NCI-H2107 treated with DMSO at 0.1 percent for 48 hours (cell line): ENCODE measurements at regions not wholly inside any gene's neighbourhood (a gene's known extent, or its start where the extent isn't known, plus 50 kb on each side); places are given as distances from the start of the nearest gene placed in this dataset.
A peak's percentile ranks its signal among the peaks of the same experiment; 100 is the strongest.
"Not testable (repeated sequence)": the region's sequence is repeated elsewhere in the genome, so short reads cannot be mapped to it uniquely, and the experiment has no call there.

ENCODE experiments used
- DNase-seq: peaks from one replicate; lab custom pipeline; 2025; ENCODE audit not compliant: unreplicated experiment; lab: John Stamatoyannopoulos, UW

GRCh38 chr12:25788707-25789442, 169.6 kb upstream of the RASSF8 start:
- DNase-seq = no peak

- no peak for DNase-seq
These were observed 168.9 kb upstream of the RASSF8 start for GRCh38 chr12:25789541-25789944.

GRCh38 chr12:25792031-25792430, 166.5 kb upstream of the RASSF8 start:
- DNase-seq = no peak

DNA sequence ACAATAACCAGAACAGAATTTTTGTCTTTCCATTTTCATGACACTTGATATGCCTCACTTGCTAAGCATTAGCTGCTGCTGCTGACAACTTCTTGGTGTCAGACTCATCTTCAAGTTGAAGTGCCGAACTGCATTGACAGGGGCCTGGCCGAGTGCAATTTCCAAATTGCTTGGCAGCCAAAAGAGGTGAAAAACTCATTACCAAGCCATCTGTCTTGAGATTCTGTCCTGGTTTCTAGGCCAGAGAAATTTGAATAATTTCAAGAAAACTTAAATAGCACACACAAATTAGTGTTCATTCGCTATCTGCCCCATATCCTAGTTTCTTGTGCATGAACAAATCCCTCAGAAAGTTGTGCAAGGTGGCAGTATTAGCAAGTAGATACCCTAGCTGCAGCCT, 165.3 kb upstream of the RASSF8 start:
- DNase-seq = no peak

DNA sequence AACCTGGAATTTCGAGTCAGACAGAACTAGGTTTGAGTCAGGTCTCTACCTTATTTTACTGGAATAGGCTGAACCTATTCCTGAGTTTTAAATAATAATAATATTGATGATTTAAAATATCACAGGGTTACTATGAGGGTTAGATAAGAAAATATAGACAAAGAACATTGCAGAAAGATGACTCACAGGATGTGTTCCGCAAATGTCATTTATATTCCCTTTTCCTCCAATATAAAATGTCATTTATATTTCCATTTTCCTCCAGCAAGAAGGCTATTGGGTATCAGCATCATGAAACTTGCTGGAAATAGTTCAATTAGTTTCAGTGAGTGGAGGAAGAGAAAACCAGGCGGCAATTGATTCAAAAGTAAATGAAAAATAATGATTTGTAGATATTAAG, 163.9 kb upstream of the RASSF8 start:
- no peak for DNase-seq

GRCh38 chr12:25796523-25797000, 161.9 kb upstream of the RASSF8 start:
- DNase-seq = peak; percentile 9

- no peak for DNase-seq
These were observed 161.1 kb upstream of the RASSF8 start for GRCh38 chr12:25797386-25797785.

GRCh38 chr12:25797949-25798348, 160.5 kb upstream of the RASSF8 start:
- DNase-seq = no peak

DNA sequence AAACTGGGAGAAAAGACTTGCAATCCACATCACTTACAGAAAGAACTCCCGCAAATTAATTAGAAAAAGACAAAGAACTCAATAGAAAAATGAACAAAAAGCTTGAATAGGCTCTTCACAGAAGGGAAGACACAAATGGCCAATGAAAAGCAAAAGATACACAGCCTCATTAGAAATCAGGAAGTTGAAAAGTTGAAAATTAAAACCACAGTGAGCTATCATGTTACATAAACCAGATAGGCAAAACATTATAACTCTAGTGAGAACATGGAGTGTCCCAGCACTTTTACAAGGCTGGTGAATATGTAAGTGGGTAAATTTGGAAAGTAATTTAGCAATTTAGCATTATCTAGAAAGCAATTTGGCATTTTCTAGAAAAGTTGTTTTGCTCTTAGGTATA, 158.4 kb upstream of the RASSF8 start:
- no peak for DNase-seq

DNA sequence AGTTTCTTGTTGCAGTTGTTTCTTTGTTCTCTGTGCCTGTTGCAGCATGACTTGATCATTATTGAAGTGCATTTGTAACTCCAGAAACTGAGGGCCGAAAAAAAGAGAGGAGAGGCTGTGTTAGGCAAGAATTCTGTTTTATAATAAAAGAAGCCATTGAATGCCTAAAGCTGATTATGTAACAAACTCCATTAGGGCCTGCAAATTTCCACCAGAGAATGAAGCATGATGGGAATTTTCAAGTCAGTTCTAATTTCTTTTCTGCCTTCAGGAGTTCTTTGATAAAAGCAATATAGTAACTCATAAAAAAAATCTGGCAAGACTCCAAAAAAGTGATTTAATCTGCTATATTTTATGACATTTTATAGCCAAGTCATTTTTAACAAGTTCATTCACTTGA, 156.7 kb upstream of the RASSF8 start:
- no peak for DNase-seq

DNA sequence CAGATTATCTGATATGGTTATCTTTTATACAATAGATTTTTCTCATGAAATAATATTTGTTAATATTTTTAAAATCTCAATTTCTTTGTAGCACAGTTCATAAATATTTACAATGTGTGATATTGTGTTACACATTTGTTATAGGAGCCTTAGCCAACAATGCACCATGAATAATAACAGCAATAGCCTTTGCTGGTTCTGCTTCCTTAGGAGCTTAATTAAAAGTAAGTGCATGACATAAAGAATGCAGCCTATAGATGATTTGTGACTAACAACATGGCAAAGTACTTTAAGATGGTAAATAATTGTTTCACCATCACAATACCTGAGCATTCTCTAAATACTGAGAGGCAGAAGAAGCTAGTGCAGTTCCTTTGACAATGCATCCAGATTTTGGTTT, 156.3 kb upstream of the RASSF8 start:
- no peak for DNase-seq

GRCh38 chr12:25803029-25803664, 155.3 kb upstream of the RASSF8 start:
- DNase-seq = not testable (repeated sequence)

DNA sequence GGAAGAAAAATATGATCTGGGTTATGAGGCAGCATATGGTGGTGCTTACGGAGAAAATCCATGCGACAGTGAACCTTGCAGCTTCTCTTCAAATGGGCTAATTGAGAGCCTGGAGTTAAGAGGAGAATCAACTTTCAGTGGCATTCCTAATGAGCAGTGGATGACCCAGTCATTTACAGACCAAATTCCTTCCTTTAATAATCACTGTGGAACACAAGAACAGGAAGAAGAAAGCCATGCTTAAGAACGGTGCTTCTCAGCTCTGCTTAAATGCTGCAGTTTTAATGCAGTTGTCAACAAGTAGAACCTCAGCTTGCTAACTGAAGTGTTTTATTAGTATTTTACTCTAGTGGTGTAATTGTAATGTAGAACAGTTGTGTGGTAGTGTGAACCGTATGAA, 154.2 kb upstream of the RASSF8 start:
- not testable (repeated sequence) for DNase-seq

DNA sequence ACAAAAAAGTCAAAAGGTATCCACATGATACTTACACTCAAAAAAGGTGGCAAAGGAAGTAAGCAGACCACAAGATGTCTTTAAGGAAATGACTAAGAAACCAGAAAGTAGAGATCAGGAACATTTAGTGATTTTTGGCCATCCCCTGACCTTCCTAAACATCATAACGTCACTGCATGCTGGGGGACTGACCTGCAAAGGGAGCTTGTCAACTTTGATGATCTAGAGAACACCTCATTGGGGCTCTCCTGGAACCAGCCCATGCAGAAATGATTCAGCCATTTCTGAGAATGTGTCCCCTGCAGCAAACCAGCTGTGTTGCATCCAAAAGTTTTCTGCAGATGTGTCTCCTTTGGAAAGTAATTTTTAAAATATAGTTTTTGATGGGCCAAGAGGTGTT, 152.2 kb upstream of the RASSF8 start:
- DNase-seq = no peak

GRCh38 chr12:25808604-25809003, 149.9 kb upstream of the RASSF8 start:
- no peak for DNase-seq

GRCh38 chr12:25810683-25811082, 147.8 kb upstream of the RASSF8 start:
- DNase-seq = no peak

DNA sequence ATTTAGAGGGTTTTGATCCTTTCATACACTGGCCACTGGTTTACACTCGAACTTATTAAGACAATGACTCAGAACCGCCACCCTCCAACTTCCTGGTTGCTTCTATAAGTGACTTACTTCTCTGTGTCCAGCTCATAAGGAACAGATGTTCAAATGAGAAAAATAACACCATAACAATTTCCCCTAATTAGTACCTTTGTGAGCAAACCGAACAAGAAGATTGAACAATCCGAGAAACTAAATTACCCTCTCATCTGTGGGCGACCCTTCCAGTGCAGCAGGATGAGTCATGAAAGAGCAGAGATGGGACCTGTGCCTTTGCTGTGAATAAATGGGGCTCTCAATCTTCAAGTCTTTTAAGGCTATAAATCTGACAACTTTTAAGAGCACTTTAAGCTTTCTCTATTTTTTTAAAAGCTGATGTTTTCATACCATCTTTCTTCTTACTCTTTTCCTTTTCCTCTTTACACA, 146.8 kb upstream of the RASSF8 start:
- no peak for DNase-seq

GRCh38 chr12:25812295-25812694, 146.2 kb upstream of the RASSF8 start:
- DNase-seq = no peak

GRCh38 chr12:25813843-25814242, 144.6 kb upstream of the RASSF8 start:
- DNase-seq = no peak

DNA sequence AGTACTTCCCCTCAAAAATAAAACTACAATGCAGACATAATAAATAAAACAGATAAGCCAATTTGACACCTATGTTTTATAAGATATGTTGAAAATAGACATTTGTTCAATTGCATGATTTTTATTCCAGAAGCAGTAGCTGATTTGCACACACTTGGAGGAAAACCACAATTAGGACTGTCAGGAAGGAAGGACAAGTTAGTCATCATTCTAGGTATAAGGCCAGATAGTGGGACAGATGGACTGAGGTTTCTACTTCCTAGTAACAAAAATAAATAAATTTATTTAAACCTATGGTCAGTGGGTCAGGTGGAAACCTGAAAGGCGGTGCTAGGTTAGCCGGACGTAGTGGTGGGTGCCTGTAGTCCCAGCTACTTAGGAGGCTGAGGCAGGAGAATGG, 141.8 kb upstream of the RASSF8 start:
- DNase-seq = no peak

DNA sequence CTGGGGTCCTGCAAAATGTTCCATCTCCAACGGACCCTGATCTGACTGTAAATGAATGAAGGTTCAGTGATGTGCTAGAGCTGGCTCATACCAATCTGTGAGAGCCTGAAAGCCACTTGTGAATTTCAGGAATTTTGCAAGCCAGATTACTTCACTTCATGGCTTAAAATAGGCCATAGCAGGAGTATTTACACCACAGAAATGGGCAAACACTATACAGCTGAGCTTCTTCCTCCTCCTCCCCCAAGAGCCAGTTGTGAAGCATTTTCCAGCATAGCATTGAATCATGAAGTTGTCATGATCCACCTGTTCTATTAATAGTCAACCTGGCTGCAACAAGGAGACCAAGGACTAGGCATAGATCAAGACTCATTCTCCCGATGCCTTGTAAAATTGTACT, 141.3 kb upstream of the RASSF8 start:
- no peak for DNase-seq

- DNase-seq = no peak
These were observed 139.7 kb upstream of the RASSF8 start for GRCh38 chr12:25818596-25819390.
